OCI-LY7 (cell line): ENCODE measurements at regions not wholly inside any gene's neighbourhood (a gene's known extent, or its start where the extent isn't known, plus 50 kb on each side); places are given as distances from the start of the nearest gene placed in this dataset.

Source experiments
- BruUV-seq: library from RNA; stranded (reverse); fragments of 400-500 nt; replicated peaks from 2 replicates; lab custom pipeline; 2021; lab: Mats Ljungman, UMichigan
- CTCF ChIA-PET: fragments of 300-600 bp; sonication (Branson Sonifier 250); formaldehyde crosslinking; loops from one replicate; lab custom pipeline; 2022; ENCODE audit warnings: antibody characterized with exemption; ENCODE audit not compliant: unreplicated experiment; lab: Charles Lee
- POLR2A ChIA-PET: fragments of 300-600 bp; sonication (Branson Sonifier 250); formaldehyde crosslinking; loops from one replicate; lab custom pipeline; 2022; ENCODE audit warnings: antibody characterized with exemption; lab: Charles Lee
- DNase-seq: peaks from one replicate; pipeline ENCODE4 v3.0.0-alpha.2; 2015; ENCODE audit warnings: low spot score
- H2AFZ ChIP-seq: fragments of 200-600 bp; sonication (generic), shearing (Covaris generic); 2 replicates; pipeline ENCODE4 v1.6.1; 2014; ENCODE audit warnings: mild to moderate bottlenecking, antibody characterized with exemption, low read length, moderate library complexity
- H3K27ac ChIP-seq: fragments of 200-600 bp; sonication (generic); 2 replicates; pipeline ENCODE4 v1.5.1; 2014; ENCODE audit warnings: mixed run types, low read depth, mild to moderate bottlenecking, moderate library complexity, low read length, inconsistent platforms; ENCODE audit not compliant: poor library complexity, severe bottlenecking
- H3K36me3 ChIP-seq: fragments of 200-600 bp; sonication (generic); 2 replicates; pipeline ENCODE4 v1.6.1; 2014; ENCODE audit warnings: mild to moderate bottlenecking, antibody characterized with exemption, low read length, moderate library complexity, mixed read lengths; ENCODE audit not compliant: insufficient read depth
- H3K4me1 ChIP-seq: fragments of 200-600 bp; sonication (generic); 2 replicates; pipeline ENCODE4 v1.5.1; 2014; ENCODE audit warnings: mild to moderate bottlenecking, low read length; ENCODE audit not compliant: insufficient read depth, poor library complexity, severe bottlenecking
- H3K4me2 ChIP-seq: fragments of 200-600 bp; sonication (generic); 2 replicates; pipeline ENCODE4 v1.6.1; 2014; ENCODE audit warnings: mild to moderate bottlenecking, low read length
- H3K4me3 ChIP-seq: fragments of 200-600 bp; sonication (generic); 2 replicates; pipeline ENCODE4 v1.5.1; 2014; ENCODE audit warnings: mild to moderate bottlenecking, low read depth, low read length; ENCODE audit not compliant: poor library complexity, severe bottlenecking
- H3K79me2 ChIP-seq: fragments of 200-600 bp; sonication (generic); 2 replicates; pipeline ENCODE4 v1.6.1; 2016; ENCODE audit warnings: low read depth, mild to moderate bottlenecking, low read length, moderate library complexity, mixed read lengths; ENCODE audit not compliant: insufficient read depth
- H3K9me2 ChIP-seq: fragments of 200-600 bp; sonication (generic); 2 replicates; pipeline ENCODE4 v1.6.1; 2016; ENCODE audit warnings: mild to moderate bottlenecking, low read length, mixed read lengths; ENCODE audit not compliant: insufficient read depth
- H3K9me3 ChIP-seq: fragments of 200-600 bp; sonication (generic); 2 replicates; pipeline ENCODE4 v1.6.1; 2014; ENCODE audit warnings: mild to moderate bottlenecking, mixed run types, low read length, mixed read lengths
- H4K20me1 ChIP-seq: fragments of 200-600 bp; sonication (generic); 2 replicates; pipeline ENCODE4 v1.6.1; 2014; ENCODE audit warnings: mild to moderate bottlenecking, antibody characterized with exemption, low read length, moderate library complexity, mixed read lengths; ENCODE audit not compliant: insufficient read depth
- CTCF ChIP-seq: fragments of 200-600 bp; sonication (generic); conservative IDR thresholded peaks from 2 replicates; pipeline ENCODE4 v1.5.1; 2014; ENCODE audit warnings: mild to moderate bottlenecking, antibody characterized with exemption, low read length, moderate library complexity, mixed read lengths
- EZH2phosphoT487 ChIP-seq: fragments of 200-600 bp; sonication (generic); IDR thresholded peaks from 2 replicates; pipeline ENCODE4 v1.6.1; 2018; ENCODE audit warnings: low read depth, borderline replicate concordance, mild to moderate bottlenecking, mixed run types, antibody characterized with exemption, low read length, moderate library complexity, mixed read lengths
- intact Hi-C: fragments of 100-400 bp; cut with micrococcal nuclease; formaldehyde crosslinking; loops from one replicate; pipeline ENCODE4 v1.10.0; 2022; ENCODE audit not compliant: unreplicated experiment

- Histone ChIP-seq H3K4me2 (no peak overlapping the region), H3K9me2 (no peaks in the 10 kb centered on the region), H3K4me3 (no peak overlapping the region), H3K79me2 (no peaks in the 10 kb centered on the region), H3K27ac (no peak overlapping the region), H2AFZ (no peak overlapping the region), H3K36me3 (no peaks in the 10 kb centered on the region), H4K20me1 (no peaks in the 10 kb centered on the region), H3K4me1 (no peaks in the 10 kb centered on the region), H3K9me3 (no peaks in the 10 kb centered on the region)
- TF ChIP-seq EZH2phosphoT487 (no peak), CTCF (no peak)
- intact Hi-C loops: no loop called here
- no TSS peak for BruUV-seq
- no peak for DNase-seq
- ChIA-PET POLR2A (no interaction called here), CTCF (no interaction called here)
Measured at GRCh38 chr2:53562407-53562806, 205.2 kb upstream of the CHAC2 start.

GRCh38 chr2:53561155-53561554 is 206.4 kb upstream of the CHAC2 start:
- Histone ChIP-seq H3K79me2 (no peaks in the 10 kb centered on the region), H3K9me3 (no peaks in the 10 kb centered on the region), H3K9me2 (no peaks in the 10 kb centered on the region), H2AFZ (no peak overlapping the region), H3K4me2 (no peak overlapping the region), H3K36me3 (no peaks in the 10 kb centered on the region), H3K4me3 (no peak overlapping the region), H3K27ac (no peak overlapping the region), H4K20me1 (no peaks in the 10 kb centered on the region), H3K4me1 (no peaks in the 10 kb centered on the region)
- ChIA-PET POLR2A (no interaction called here), CTCF (no interaction called here)
- intact Hi-C loops: no loop called here
- TF ChIP-seq EZH2phosphoT487 (no peak), CTCF (no peak)
- DNase-seq: no peak
- no TSS peak for BruUV-seq

- Histone ChIP-seq H3K79me2 (no peaks in the 10 kb centered on the region), H3K9me2 (no peaks in the 10 kb centered on the region), H3K4me2 (no peak overlapping the region), H3K27ac (no peak overlapping the region), H3K36me3 (no peaks in the 10 kb centered on the region), H3K9me3 (0 out of 2 replicates have a peak, but pooled peaks cover 3% of the 10 kb centered on the region), H3K4me3 (no peak overlapping the region), H4K20me1 (no peaks in the 10 kb centered on the region), H2AFZ (no peak overlapping the region), H3K4me1 (no peaks in the 10 kb centered on the region)
- BruUV-seq: no TSS peak
- DNase-seq: no peak
- TF ChIP-seq EZH2phosphoT487: no peak
- TF ChIP-seq CTCF: no peak
- CTCF ChIA-PET: no interaction called here
- POLR2A ChIA-PET: interaction anchor here (1.0 kb wide), 1 partner anchor 8 kb away, joined by 4 read pairs; no protein-coding TSS in a partner anchor
- intact Hi-C loops: no loop called here
Measured at GRCh38 chr2:53559302-53559966, 208.2 kb upstream of the CHAC2 start.
